Activated CD8-positive, alpha-beta T cell treated with anti-CD3 and anti-CD28 coated beads for 36 hours (primary cell): ENCODE measurements at regions not wholly inside any gene's neighbourhood (a gene's known extent, or its start where the extent isn't known, plus 50 kb on each side); places are given as distances from the start of the nearest gene placed in this dataset.

Experiments used
- ATAC-seq: fragments of 200-7000 bp; cut with Tn5 transposase; one replicate; pipeline ENCODE4 v1.10.0; 2021; ENCODE audit warnings: mild to moderate bottlenecking, moderate library complexity
- CTCF ChIA-PET: fragments of 350-600 bp; sonication (Branson Sonifier 250); formaldehyde crosslinking; loops from one replicate; lab custom pipeline; 2021; ENCODE audit warnings: antibody characterized with exemption; lab: Charles Lee
- POLR2A ChIA-PET: fragments of 350-600 bp; sonication (Branson Sonifier 250); formaldehyde crosslinking; loops from one replicate; lab custom pipeline; 2021; ENCODE audit warnings: antibody characterized with exemption; lab: Charles Lee
- DNase-seq: peaks from one replicate; pipeline ENCODE4 v3.0.0-alpha.2; 2020
- H3K27ac Mint-ChIP-seq: one replicate; pipeline ENCODE4 v1.8.0; 2021; ENCODE audit warnings: mild to moderate bottlenecking, mixed read lengths
- H3K27me3 Mint-ChIP-seq: one replicate; pipeline ENCODE4 v1.8.0; 2021; ENCODE audit warnings: mixed read lengths
- H3K36me3 Mint-ChIP-seq: one replicate; pipeline ENCODE4 v1.8.0; 2021; ENCODE audit warnings: low read depth, mixed read lengths
- H3K4me1 Mint-ChIP-seq: one replicate; pipeline ENCODE4 v1.8.0; 2021; ENCODE audit warnings: low read depth, mixed read lengths
- H3K4me3 Mint-ChIP-seq: one replicate; pipeline ENCODE4 v1.8.0; 2021; ENCODE audit warnings: mild to moderate bottlenecking, moderate library complexity, mixed read lengths
- H3K9me3 Mint-ChIP-seq: one replicate; pipeline ENCODE4 v1.8.0; 2021; ENCODE audit warnings: mixed read lengths
- CTCF ChIP-seq: fragments of 200-600 bp; IDR thresholded peaks from one replicate; pipeline ENCODE4 v1.8.0; 2022; ENCODE audit warnings: antibody characterized with exemption, mild to moderate bottlenecking
- intact Hi-C: fragments of 100-400 bp; cut with micrococcal nuclease; formaldehyde crosslinking; loops from one replicate; pipeline ENCODE4 v1.10.0; 2022

- no peaks in the 10 kb centered on the region for H3K27me3 Mint-ChIP-seq
- H3K4me3 Mint-ChIP-seq = no peak overlapping the region
- TF ChIP-seq CTCF = no peak
- peaks cover 4% of the 10 kb centered on the region for H3K9me3 Mint-ChIP-seq
- peaks cover 1% of the 10 kb centered on the region for H3K36me3 Mint-ChIP-seq
- H3K4me1 Mint-ChIP-seq = no peaks in the 10 kb centered on the region
- no peak overlapping the region for H3K27ac Mint-ChIP-seq
- CTCF ChIA-PET = no interaction called here
- POLR2A ChIA-PET = no interaction called here
- no peak for ATAC-seq
- intact Hi-C loops = no loop called here
- no peak for DNase-seq
These were observed 553.0 kb upstream of the ZNF462 start for GRCh38 chr9:106309925-106310324.

DNA sequence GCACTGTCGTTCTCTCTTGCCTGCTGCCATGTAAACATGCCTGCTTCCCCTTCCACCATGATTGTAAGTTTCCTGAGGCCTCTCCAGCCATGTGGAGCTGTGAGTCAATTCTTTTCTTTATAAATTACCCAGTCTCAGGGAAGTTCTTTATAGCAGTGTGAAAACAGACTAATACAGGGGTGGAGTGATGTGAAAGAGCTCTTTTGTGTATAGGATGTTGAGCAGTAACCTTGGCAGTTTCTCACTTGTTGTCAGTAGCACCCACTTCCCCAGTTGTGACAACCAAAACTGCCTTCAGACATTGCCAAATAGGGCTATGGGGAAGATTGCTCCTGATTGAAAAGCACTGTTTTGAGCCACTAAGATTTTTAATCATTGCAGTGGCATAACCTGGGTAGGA lies 552.2 kb upstream of the ZNF462 start:
- no peak for DNase-seq
- no peak for TF ChIP-seq CTCF
- Mint-ChIP-seq H3K27me3 (no peaks in the 10 kb centered on the region), H3K27ac (no peak overlapping the region), H3K4me3 (no peak overlapping the region), H3K4me1 (no peaks in the 10 kb centered on the region), H3K36me3 (peaks cover 1% of the 10 kb centered on the region), H3K9me3 (peaks cover 4% of the 10 kb centered on the region)
- ChIA-PET CTCF (no interaction called here), POLR2A (no interaction called here)
- intact Hi-C loops = no loop called here
- no peak for ATAC-seq

GRCh38 chr9:106312906-106313305 lies 550.1 kb upstream of the ZNF462 start:
- Mint-ChIP-seq H3K4me1 (no peaks in the 10 kb centered on the region), H3K36me3 (peaks cover 1% of the 10 kb centered on the region), H3K27me3 (no peaks in the 10 kb centered on the region), H3K4me3 (no peak overlapping the region), H3K9me3 (peaks cover 4% of the 10 kb centered on the region), H3K27ac (no peak overlapping the region)
- ATAC-seq = no peak
- intact Hi-C loops = no loop called here
- DNase-seq = no peak
- ChIA-PET CTCF (no interaction called here), POLR2A (interaction anchor here (0.9 kb wide), 1 partner anchor 14 kb away, joined by 4 read pairs; no protein-coding TSS in a partner anchor)
- no peak for TF ChIP-seq CTCF

DNA sequence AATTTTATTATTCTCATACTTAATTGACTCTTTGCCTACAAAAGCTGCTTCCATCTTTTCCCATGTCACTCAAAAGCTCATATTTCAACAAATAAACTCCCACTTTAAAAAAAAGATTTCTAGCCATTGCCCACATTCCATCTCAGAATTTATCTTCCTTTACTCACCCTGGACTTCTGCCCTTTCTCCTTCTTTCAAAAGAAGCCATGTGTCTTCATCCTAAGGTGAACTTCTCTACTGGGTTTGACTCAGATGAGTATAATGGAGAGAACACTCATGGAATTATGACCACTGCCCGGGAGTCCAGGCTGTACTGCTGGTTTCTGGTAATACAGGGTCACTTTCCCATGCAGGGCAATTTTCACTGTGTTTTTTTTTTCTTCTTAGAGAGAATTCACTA lies 548.5 kb upstream of the ZNF462 start:
- ATAC-seq (no peak), DNase-seq (no peak)
- ChIA-PET CTCF (no interaction called here), POLR2A (no interaction called here)
- Mint-ChIP-seq H3K27me3 (no peaks in the 10 kb centered on the region), H3K27ac (no peak overlapping the region), H3K9me3 (peaks cover 6% of the 10 kb centered on the region), H3K4me1 (no peaks in the 10 kb centered on the region), H3K4me3 (no peak overlapping the region), H3K36me3 (no peaks in the 10 kb centered on the region)
- intact Hi-C loops = no loop called here
- TF ChIP-seq CTCF = no peak

DNA sequence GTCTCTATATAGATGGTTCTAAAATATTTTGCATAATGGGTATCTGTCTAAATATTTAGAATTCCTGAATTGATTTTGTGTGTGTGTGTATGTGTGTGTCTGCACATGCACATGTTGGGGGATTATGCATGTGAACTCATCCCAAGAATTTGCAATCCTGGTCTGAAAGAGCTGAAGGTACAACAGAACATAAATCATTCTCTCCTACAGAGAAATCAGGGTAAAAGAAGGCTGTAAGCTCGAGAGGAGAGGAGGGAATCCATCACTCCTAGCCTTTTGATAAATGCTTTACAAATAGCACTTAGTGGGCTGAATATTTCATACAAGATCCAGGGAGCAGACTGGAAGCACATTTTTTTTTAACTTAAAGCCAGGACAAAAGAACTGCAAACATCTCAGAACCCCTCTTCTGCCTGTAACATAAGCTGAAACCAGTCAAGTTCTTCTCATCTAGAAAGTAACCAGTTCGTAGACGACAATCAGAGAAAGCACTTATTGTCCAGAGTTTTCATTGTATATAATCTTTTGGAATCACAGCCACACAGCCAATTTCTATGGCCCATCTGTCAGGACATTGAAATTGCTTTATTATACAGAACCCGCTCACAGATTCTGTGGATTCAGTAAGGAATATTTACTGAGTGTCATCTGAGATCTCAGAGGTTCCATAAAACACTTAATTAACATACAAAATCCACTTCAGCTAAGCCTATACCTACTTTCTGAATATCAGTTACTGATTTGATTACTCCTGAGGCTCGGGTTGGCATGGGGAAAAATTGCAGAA lies 541.4 kb upstream of the ZNF462 start:
- CTCF ChIA-PET = no interaction called here
- Mint-ChIP-seq H3K27me3 (no peaks in the 10 kb centered on the region), H3K9me3 (peaks cover 6% of the 10 kb centered on the region), H3K27ac (no peak overlapping the region), H3K4me1 (no peaks in the 10 kb centered on the region), H3K36me3 (no peaks in the 10 kb centered on the region), H3K4me3 (no peak overlapping the region)
- POLR2A ChIA-PET = no interaction called here
- no peak for TF ChIP-seq CTCF
- intact Hi-C loops = no loop called here
- no peak for ATAC-seq
- no peak for DNase-seq
